B cell (primary cell): ENCODE measurements at regions not wholly inside any gene's neighbourhood (a gene's known extent, or its start where the extent isn't known, plus 50 kb on each side); places are given as distances from the start of the nearest gene placed in this dataset.

Experiments used
- CTCF ChIP-seq: fragments of 200-600 bp; IDR thresholded peaks from one replicate; pipeline ENCODE4 v1.8.0; 2022; ENCODE audit warnings: antibody characterized with exemption, mild to moderate bottlenecking
- EZH2 ChIP-seq: IDR thresholded peaks from 2 replicates; pipeline ENCODE4 v1.6.1; 2012; ENCODE audit warnings: borderline replicate concordance, low read depth, mild to moderate bottlenecking, moderate library complexity, low read length; ENCODE audit not compliant: insufficient read depth, poor library complexity, severe bottlenecking

- TF ChIP-seq CTCF (no peak), EZH2 (no peak)
Measured at GRCh38 chr11:7196396-7197146, 55.1 kb upstream of the SYT9 start.
